Type B pancreatic cell (in vitro differentiated cells): ENCODE measurements at regions not wholly inside any gene's neighbourhood (a gene's known extent, or its start where the extent isn't known, plus 50 kb on each side); places are given as distances from the start of the nearest gene placed in this dataset.

ENCODE experiments used
- DNase-seq: peaks from one replicate; pipeline ENCODE4 v3.0.0; 2021; ENCODE audit warnings: mixed read lengths; ENCODE audit not compliant: unreplicated experiment; ENCODE audit errors: extremely low spot score
- H3K27ac Mint-ChIP-seq: 2 replicates; pipeline ENCODE4 v1.8.0; 2021; ENCODE audit warnings: mild to moderate bottlenecking, mixed read lengths
- H3K27me3 Mint-ChIP-seq: 2 replicates; pipeline ENCODE4 v1.8.0; 2021; ENCODE audit warnings: mixed read lengths
- H3K36me3 Mint-ChIP-seq: 2 replicates; pipeline ENCODE4 v1.8.0; 2021; ENCODE audit warnings: mixed read lengths
- H3K4me1 Mint-ChIP-seq: one replicate; pipeline ENCODE4 v1.8.0; 2021; ENCODE audit warnings: mixed read lengths; ENCODE audit not compliant: unreplicated experiment
- H3K4me3 Mint-ChIP-seq: 2 replicates; pipeline ENCODE4 v1.8.0; 2021; ENCODE audit warnings: mild to moderate bottlenecking, mixed read lengths
- H3K9me3 Mint-ChIP-seq: 2 replicates; pipeline ENCODE4 v1.8.0; 2021; ENCODE audit warnings: mixed read lengths
- CTCF ChIP-seq: fragments of 200-600 bp; sonication (generic); conservative IDR thresholded peaks from 2 replicates; pipeline ENCODE4 v1.5.0; 2021; ENCODE audit warnings: antibody characterized with exemption, mild to moderate bottlenecking

GRCh38 chr16:86755571-86756006 lies 177.2 kb downstream of the FOXL1 start:
- TF ChIP-seq CTCF = no peak
- no peaks in the 10 kb centered on the region for H3K9me3 Mint-ChIP-seq

GRCh38 chr16:86756882-86757703 lies 178.7 kb downstream of the FOXL1 start:
- TF ChIP-seq CTCF = no peak
- Mint-ChIP-seq H3K4me3 (no peak overlapping the region), H3K9me3 (no peaks in the 10 kb centered on the region), H3K4me1 (peaks cover 43% of the 10 kb centered on the region), H3K36me3 (no peaks in the 10 kb centered on the region), H3K27ac (peak overlapping the region; percentile 9), H3K27me3 (peaks cover 50% of the 10 kb centered on the region)
- DNase-seq = no peak

More at GRCh38 chr16:86755571-86756006, 177.2 kb downstream of the FOXL1 start:
- Mint-ChIP-seq H3K4me3 (no peak overlapping the region), H3K36me3 (no peaks in the 10 kb centered on the region), H3K27me3 (peaks cover 43% of the 10 kb centered on the region), H3K4me1 (peaks cover 34% of the 10 kb centered on the region), H3K27ac (no peak overlapping the region)
- DNase-seq = no peak

GRCh38 chr16:86757704-86758040 lies 179.3 kb downstream of the FOXL1 start:
- DNase-seq = no peak
- H3K9me3 Mint-ChIP-seq = no peaks in the 10 kb centered on the region
- no peak overlapping the region for H3K27ac Mint-ChIP-seq
- H3K36me3 Mint-ChIP-seq = no peaks in the 10 kb centered on the region
- peaks cover 43% of the 10 kb centered on the region for H3K4me1 Mint-ChIP-seq
- no peak for TF ChIP-seq CTCF
- peaks cover 50% of the 10 kb centered on the region for H3K27me3 Mint-ChIP-seq
- H3K4me3 Mint-ChIP-seq = no peak overlapping the region

GRCh38 chr16:86758932-86759331 lies 180.6 kb downstream of the FOXL1 start:
- no peaks in the 10 kb centered on the region for H3K9me3 Mint-ChIP-seq
- no peak for TF ChIP-seq CTCF
- no peaks in the 10 kb centered on the region for H3K36me3 Mint-ChIP-seq
- H3K4me3 Mint-ChIP-seq = peak overlapping the region; percentile 6
- H3K27me3 Mint-ChIP-seq = peaks cover 52% of the 10 kb centered on the region
- H3K4me1 Mint-ChIP-seq = peaks cover 46% of the 10 kb centered on the region
- DNase-seq = no peak
- H3K27ac Mint-ChIP-seq = no peak overlapping the region

GRCh38 chr16:86761111-86762031 lies 183.0 kb downstream of the FOXL1 start:
- H3K36me3 Mint-ChIP-seq = no peaks in the 10 kb centered on the region
- peaks cover 68% of the 10 kb centered on the region for H3K27me3 Mint-ChIP-seq
- no peak for DNase-seq
- no peaks in the 10 kb centered on the region for H3K9me3 Mint-ChIP-seq
- peaks cover 56% of the 10 kb centered on the region for H3K4me1 Mint-ChIP-seq
- peak; percentile 88 for TF ChIP-seq CTCF
- H3K4me3 Mint-ChIP-seq = peak overlapping the region; percentile 39
- H3K27ac Mint-ChIP-seq = peak overlapping the region; percentile 43
